Ammon's horn (tissue), 1 donor: ENCODE measurements at regions not wholly inside any gene's neighbourhood (a gene's known extent, or its start where the extent isn't known, plus 50 kb on each side); places are given as distances from the start of the nearest gene placed in this dataset.
"Not testable (repeated sequence)": the region's sequence is repeated elsewhere in the genome, so short reads cannot be mapped to it uniquely, and the experiment has no call there.

Source experiments
- DNase-seq: peaks from one replicate; pipeline ENCODE4 v3.0.0-alpha.2; 2016; ENCODE audit warnings: low spot score

- DNase-seq: no peak
Observed at GRCh38 chr1:14392859-14393365, 205.6 kb upstream of the KAZN start.

- no peak for DNase-seq
Observed at GRCh38 chr1:14396100-14396499, 202.4 kb upstream of the KAZN start.

GRCh38 chr1:14403961-14404645, 194.4 kb upstream of the KAZN start:
- DNase-seq: no peak

GRCh38 chr1:14404862-14405301, 193.6 kb upstream of the KAZN start:
- no peak for DNase-seq

GRCh38 chr1:14412235-14412634, 186.2 kb upstream of the KAZN start:
- DNase-seq: no peak

GRCh38 chr1:14413819-14414490, 184.5 kb upstream of the KAZN start:
- DNase-seq: peak; percentile 77

GRCh38 chr1:14415396-14415795, 183.1 kb upstream of the KAZN start:
- DNase-seq: no peak

GRCh38 chr1:14419778-14420218, 178.7 kb upstream of the KAZN start:
- not testable (repeated sequence) for DNase-seq

GRCh38 chr1:14420686-14421085, 177.8 kb upstream of the KAZN start:
- DNase-seq: no peak

GRCh38 chr1:14421295-14421976, 177.0 kb upstream of the KAZN start:
- no peak for DNase-seq

GRCh38 chr1:14421977-14422609, 176.4 kb upstream of the KAZN start:
- DNase-seq: peak; percentile 9

GRCh38 chr1:14424325-14425002, 174.0 kb upstream of the KAZN start:
- DNase-seq: no peak

- no peak for DNase-seq
Observed at GRCh38 chr1:14426854-14427253, 171.6 kb upstream of the KAZN start.

- DNase-seq: no peak
Observed at GRCh38 chr1:14429577-14429976, 168.9 kb upstream of the KAZN start.

- not testable (repeated sequence) for DNase-seq
Observed at GRCh38 chr1:14432728-14433127, 165.8 kb upstream of the KAZN start.

- DNase-seq: no peak
Observed at GRCh38 chr1:14435368-14436023, 163.0 kb upstream of the KAZN start.

GRCh38 chr1:14437417-14437918, 161.0 kb upstream of the KAZN start:
- peak; percentile 13 for DNase-seq

- no peak for DNase-seq
Observed at GRCh38 chr1:14438127-14438769, 160.2 kb upstream of the KAZN start.

- no peak for DNase-seq
Observed at GRCh38 chr1:14439015-14439414, 159.5 kb upstream of the KAZN start.

- DNase-seq: no peak
Observed at GRCh38 chr1:14440166-14440565, 158.3 kb upstream of the KAZN start.
